ENCODE measurements at regions not wholly inside any gene's neighbourhood (a gene's known extent, or its start where the extent isn't known, plus 50 kb on each side); places are given as distances from the start of the nearest gene placed in this dataset.

DNA sequence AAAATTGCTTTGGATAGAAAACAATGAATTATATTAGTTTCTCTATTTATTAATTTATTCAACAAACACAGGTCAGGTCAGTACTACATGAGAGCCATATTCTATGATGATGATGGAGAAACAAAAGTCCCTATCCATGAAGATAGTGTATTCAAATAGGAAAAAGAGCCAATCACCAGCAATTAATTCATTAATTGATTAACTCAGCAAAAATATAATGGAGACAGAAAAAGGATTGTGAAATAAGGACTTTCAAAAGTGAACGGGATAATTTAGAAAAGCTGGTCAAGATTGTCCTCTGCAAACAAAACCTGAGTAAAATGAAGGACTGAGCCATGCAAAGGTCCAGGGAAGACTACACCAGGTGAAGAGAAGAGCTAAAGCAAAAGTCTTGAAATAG is 1517.7 kb upstream of the CDH8 start:
- no peaks in the 10 kb centered on the region for H3K36me3 Mint-ChIP-seq
- H3K27me3 Mint-ChIP-seq (ENCODE audit: low read depth), result peaks cover 2% of the 10 kb centered on the region

GRCh38 chr16:63539276-63539675 is 1503.0 kb upstream of the CDH8 start:
- no peaks in the 10 kb centered on the region for H3K4me1 Mint-ChIP-seq
- peaks cover 10% of the 10 kb centered on the region for H3K9me3 Mint-ChIP-seq
- H3K27me3 Mint-ChIP-seq (ENCODE audit: low read depth), result no peaks in the 10 kb centered on the region

More for the DNA sequence above, 1517.7 kb upstream of the CDH8 start:
- no peaks in the 10 kb centered on the region for H3K4me1 Mint-ChIP-seq
- H3K9me3 Mint-ChIP-seq, result peaks cover 4% of the 10 kb centered on the region
- DNase-seq (ENCODE audit: low spot score in 2 of 2, unreplicated experiment in 2 of 2), result no peak
- H3K4me3 Mint-ChIP-seq, result no peak overlapping the region
- H3K27ac Mint-ChIP-seq, result no peak overlapping the region
- TF ChIP-seq, protein P1, sequence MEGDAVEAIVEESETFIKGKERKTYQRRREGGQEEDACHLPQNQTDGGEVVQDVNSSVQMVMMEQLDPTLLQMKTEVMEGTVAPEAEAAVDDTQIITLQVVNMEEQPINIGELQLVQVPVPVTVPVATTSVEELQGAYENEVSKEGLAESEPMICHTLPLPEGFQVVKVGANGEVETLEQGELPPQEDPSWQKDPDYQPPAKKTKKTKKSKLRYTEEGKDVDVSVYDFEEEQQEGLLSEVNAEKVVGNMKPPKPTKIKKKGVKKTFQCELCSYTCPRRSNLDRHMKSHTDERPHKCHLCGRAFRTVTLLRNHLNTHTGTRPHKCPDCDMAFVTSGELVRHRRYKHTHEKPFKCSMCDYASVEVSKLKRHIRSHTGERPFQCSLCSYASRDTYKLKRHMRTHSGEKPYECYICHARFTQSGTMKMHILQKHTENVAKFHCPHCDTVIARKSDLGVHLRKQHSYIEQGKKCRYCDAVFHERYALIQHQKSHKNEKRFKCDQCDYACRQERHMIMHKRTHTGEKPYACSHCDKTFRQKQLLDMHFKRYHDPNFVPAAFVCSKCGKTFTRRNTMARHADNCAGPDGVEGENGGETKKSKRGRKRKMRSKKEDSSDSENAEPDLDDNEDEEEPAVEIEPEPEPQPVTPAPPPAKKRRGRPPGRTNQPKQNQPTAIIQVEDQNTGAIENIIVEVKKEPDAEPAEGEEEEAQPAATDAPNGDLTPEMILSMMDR (IDR thresholded peaks at IDR 0.05; ENCODE audit: unreplicated experiment), result no peak

GRCh38 chr16:63530974-63531373 is 1494.7 kb upstream of the CDH8 start:
- Mint-ChIP-seq H3K9me3 (peaks cover 32% of the 10 kb centered on the region), H3K36me3 (no peaks in the 10 kb centered on the region), H3K27ac (no peak overlapping the region), H3K4me3 (no peak overlapping the region), H3K27me3 (ENCODE audit: low read depth) (no peaks in the 10 kb centered on the region), H3K4me1 (no peaks in the 10 kb centered on the region)
- TF ChIP-seq, protein P1 (IDR thresholded peaks at IDR 0.05; ENCODE audit: unreplicated experiment), result no peak
- DNase-seq (ENCODE audit: low spot score in 2 of 2, unreplicated experiment in 2 of 2), result no peak

More at GRCh38 chr16:63539276-63539675, 1503.0 kb upstream of the CDH8 start:
- H3K27ac Mint-ChIP-seq, result no peak overlapping the region
- H3K36me3 Mint-ChIP-seq, result no peaks in the 10 kb centered on the region
- H3K4me3 Mint-ChIP-seq, result no peak overlapping the region
- DNase-seq (ENCODE audit: low spot score in 2 of 2, unreplicated experiment in 2 of 2), result no peak
- TF ChIP-seq, protein P1 (IDR thresholded peaks at IDR 0.05; ENCODE audit: unreplicated experiment), result no peak

GRCh38 chr16:63530208-63530607 is 1494.0 kb upstream of the CDH8 start:
- no peaks in the 10 kb centered on the region for H3K4me1 Mint-ChIP-seq
- H3K4me3 Mint-ChIP-seq, result no peak overlapping the region
- no peaks in the 10 kb centered on the region for H3K27me3 Mint-ChIP-seq (ENCODE audit: low read depth)
- no peaks in the 10 kb centered on the region for H3K36me3 Mint-ChIP-seq
- peaks cover 36% of the 10 kb centered on the region for H3K9me3 Mint-ChIP-seq
- H3K27ac Mint-ChIP-seq, result no peak overlapping the region
- no peak for DNase-seq (ENCODE audit: low spot score in 2 of 2, unreplicated experiment in 2 of 2)
- TF ChIP-seq, protein P1 (IDR thresholded peaks at IDR 0.05; ENCODE audit: unreplicated experiment), result no peak

DNA sequence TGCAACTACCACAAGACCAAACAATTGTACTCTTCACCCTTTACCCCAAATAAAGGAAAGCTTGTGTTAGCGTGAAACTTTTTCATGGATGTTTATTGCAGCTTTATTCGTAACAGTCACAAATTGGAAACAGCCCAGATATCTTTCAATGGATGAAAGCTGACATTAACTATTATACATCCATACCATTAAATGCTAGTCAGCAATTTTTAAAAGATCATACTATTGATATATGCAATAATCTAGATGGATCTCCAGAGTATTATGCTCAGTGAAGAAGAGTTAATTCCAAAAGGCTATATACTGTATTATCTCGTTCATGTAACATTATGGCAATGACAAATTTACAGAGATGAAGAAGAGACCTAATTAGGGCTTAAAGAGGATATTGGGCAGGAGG is 1491.2 kb upstream of the CDH8 start:
- no peaks in the 10 kb centered on the region for H3K36me3 Mint-ChIP-seq
- H3K9me3 Mint-ChIP-seq, result peaks cover 29% of the 10 kb centered on the region
- H3K4me1 Mint-ChIP-seq, result no peaks in the 10 kb centered on the region
- TF ChIP-seq, protein P1 (IDR thresholded peaks at IDR 0.05; ENCODE audit: unreplicated experiment), result no peak
- H3K27me3 Mint-ChIP-seq (ENCODE audit: low read depth), result no peaks in the 10 kb centered on the region
- no peak overlapping the region for H3K4me3 Mint-ChIP-seq
- no peak overlapping the region for H3K27ac Mint-ChIP-seq
- no peak for DNase-seq (ENCODE audit: low spot score in 2 of 2, unreplicated experiment in 2 of 2)

- no peak for DNase-seq (ENCODE audit: low spot score in 2 of 2, unreplicated experiment in 2 of 2)
- TF ChIP-seq, protein P1 (IDR thresholded peaks at IDR 0.05; ENCODE audit: unreplicated experiment), result no peak
- H3K27ac Mint-ChIP-seq, result no peak overlapping the region
- H3K9me3 Mint-ChIP-seq, result no peaks in the 10 kb centered on the region
- H3K36me3 Mint-ChIP-seq, result no peaks in the 10 kb centered on the region
- no peak overlapping the region for H3K4me3 Mint-ChIP-seq
- no peaks in the 10 kb centered on the region for H3K27me3 Mint-ChIP-seq (ENCODE audit: low read depth)
- peaks cover 6% of the 10 kb centered on the region for H3K4me1 Mint-ChIP-seq
Measured at GRCh38 chr16:63516394-63516793, 1480.2 kb upstream of the CDH8 start.

Measured in mesothelial cell of epicardium (in vitro differentiated cells).